ENCODE measurements at regions not wholly inside any gene's neighbourhood (a gene's known extent, or its start where the extent isn't known, plus 50 kb on each side); places are given as distances from the start of the nearest gene placed in this dataset.

DNA sequence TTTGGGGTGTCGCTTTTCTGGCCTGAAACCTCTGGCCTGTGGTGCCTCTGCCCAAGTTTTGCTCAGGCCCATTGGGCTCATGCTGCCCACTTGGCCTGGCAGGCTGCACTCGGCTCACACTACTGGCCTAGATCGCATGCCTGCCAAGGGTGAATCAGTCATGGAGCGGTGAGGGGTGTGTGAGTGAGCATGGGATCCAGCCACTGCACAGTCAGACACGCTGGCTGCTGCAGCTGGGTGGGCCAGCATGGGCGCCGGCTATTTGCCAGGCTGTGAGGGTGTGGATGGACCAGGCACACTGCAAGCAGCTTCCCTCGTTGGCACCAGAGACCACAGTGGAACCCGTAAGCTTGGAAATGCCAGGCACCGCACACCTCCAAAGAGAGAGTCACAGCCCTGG, 145.4 kb upstream of the CNR1 start:
- DNase-seq = no peak

DNA sequence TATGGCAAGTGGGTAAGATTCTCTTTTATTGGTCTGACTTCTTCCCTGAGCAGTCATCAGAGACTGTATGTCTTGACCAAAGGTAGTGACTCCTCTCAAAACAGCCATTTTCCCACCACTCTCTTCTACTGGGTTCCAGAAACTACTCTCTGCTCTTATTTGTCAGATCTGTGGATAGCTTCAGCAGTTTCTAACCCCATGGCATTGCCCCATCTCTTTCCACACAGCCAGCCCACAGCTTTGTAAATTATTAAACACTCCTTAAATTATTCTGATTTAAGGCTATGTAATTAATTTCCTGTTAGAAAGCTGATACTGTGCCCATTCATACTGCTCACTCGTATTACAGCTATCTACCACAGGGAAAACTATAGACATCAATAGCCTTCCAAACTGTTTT, 138.4 kb upstream of the CNR1 start:
- DNase-seq = no peak

DNA sequence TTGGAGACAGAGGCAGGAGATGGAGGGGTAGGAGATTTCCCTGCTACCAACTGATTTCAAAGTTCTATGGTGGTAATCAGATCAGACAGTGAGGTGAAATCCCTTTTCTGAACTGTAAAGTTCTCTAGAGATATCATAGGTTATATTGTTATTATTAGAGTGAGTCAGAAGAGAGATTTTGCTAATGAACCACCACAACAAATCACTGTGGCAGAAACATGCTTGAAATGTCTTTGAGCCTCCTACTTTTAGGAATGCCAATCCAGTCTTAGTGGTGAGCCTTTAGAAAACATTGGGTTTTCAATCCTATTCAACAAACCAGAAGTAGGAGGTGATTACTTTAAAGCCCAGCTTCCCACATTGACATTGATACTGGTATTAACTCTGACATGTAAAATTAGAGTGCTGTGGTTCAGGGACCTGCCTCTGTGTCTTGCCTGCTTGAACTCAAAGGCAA, 136.7 kb upstream of the CNR1 start:
- no peak for DNase-seq

DNA sequence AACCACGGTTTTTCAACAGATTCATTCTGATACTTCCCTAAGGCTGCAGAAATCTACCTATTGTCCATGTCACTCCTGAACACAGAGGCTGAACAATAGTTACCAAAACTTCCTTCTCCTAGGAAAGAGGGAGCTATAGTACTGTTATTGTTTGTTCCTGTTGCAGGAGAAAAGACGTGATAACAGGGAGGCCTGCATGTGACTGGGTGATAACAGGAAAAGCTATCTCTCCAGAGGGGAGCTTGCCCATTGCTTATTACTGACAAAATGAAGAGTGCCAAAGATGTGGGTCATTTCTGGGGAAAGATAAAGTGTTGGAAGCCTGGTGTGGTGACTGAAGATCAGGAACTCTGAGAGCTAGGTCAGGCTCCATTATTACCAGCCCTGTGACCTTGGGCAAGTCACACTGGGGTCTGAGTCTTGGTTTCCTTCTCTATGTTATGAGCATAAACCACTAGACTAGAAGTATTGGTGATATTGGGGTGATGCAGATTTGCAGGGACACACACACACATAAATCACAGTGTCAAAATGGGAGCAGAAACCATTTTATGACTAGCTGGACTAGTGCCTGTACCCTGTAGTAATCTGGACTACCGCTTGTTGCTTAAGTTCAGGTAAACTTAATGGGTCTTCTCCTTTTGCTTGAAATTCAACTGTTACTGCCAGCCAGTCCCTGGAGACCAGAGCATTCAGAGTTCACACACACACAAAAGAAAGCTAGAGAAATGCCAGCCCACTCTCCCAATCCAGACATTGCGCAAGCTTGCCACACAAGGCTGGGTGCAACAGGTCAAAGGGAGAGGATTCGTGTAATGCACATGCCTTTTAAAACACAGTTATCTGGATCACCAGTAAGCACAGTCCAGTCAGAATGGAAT, 136.0 kb upstream of the CNR1 start:
- DNase-seq = no peak

DNA sequence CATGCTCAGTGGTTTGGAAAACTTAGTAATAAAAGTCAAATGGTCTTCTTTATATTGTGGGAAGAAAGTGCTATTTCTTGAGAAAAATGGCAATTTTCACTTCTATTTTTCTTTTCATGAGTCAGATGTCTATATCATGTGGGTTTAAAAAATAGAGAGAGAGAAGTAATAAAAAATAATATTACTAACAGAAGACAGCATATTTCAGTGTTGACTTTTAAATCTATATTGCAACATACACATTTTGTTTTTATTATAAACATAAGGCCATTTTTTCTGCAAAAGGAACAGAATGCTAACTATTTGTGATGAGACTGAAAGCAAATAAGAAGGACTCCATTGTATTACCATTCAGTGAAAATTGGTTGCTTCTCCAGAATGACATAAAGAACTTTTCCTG, 135.1 kb upstream of the CNR1 start:
- no peak for DNase-seq

DNA sequence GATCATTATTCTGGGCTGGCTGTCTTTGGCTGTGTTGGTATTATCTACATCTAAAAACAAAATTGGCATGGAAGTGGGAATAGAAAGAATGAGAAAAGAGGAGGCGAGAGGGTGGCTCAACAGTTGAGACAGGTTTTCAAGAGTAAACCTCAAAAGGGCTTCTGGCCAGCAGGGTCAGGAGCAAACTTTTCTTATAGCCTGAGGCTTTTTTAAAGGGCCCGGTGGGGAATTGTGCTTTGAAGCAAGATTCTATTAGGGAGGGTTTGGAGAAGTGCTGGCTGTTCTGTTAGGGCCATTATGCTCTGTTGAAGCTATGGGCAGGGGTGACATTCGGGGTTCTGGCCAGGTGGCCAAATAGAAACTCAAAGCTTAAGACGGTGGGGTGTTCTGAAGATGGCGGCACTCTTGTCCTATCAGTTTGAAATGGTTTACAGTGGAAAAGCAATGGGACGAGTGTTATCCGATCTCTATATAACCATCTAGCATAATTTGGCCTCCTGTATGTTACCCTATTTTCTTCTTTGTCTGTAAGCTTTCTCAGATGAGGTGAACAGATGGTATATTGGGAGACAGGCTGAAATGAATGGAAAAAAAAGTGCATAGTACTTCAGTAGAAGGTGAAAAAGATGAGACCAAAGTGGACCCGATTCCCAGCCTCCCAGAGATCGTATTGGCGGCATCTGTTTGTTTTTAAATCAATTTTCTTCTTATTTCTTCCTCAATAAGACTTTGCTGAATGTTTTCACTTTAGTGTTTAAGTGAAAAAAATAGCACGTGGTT, 132.1 kb upstream of the CNR1 start:
- DNase-seq = no peak

DNA sequence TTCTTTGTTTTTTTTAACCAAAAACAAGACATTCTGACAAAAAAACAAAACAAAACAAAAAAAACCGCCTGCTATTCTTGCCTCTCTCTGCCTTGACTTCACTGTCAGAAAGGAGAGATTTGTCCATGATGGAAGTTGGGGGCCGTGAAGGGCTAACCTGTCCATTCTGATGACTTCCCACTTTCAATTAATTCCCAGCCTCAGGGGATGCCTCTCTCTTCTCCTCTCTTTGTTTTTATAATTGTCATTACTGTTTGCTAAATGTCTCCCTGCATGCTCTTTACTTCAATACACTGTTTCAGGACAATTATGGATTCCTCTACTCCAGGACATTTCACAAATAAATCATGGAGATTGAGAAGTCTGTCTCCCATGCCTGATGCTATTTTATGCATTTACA, 130.5 kb upstream of the CNR1 start:
- no peak for DNase-seq

DNA sequence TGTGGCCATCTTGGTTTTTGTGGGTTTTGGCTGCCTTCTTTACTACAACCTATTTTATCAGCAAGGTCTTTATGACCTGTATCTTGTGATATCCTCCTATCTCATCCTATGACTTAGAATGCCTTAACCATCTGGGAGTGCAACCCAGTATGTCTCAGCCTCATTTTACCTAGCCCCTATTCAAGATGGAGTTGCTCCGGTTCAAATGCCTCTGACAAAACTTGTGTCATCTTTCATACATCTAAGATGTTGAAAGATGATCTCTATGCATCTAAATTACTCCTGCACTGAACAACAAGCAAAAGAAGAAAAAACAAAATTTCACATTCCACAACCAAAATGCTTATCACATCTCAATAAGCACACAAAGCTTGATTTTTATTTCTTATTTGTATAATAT, 129.5 kb upstream of the CNR1 start:
- DNase-seq = no peak

DNA sequence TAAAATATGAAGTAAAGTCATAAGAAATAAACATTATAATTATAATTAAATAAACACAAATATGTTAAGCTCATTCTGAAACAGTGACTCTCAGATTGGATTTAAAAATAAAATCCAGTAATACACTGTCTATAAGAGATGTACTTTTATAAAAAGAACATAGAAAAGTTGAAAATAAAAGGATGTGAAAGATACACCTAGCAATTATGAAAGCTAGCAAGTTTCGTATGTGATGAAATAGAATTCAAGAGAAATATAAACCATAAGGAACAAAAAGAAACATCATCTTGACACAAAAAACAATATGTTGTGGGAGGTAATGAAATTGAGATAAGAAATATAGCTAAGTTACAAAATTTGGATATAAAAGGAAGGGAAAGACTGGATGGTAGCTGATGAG, 128.6 kb upstream of the CNR1 start:
- DNase-seq = no peak

DNA sequence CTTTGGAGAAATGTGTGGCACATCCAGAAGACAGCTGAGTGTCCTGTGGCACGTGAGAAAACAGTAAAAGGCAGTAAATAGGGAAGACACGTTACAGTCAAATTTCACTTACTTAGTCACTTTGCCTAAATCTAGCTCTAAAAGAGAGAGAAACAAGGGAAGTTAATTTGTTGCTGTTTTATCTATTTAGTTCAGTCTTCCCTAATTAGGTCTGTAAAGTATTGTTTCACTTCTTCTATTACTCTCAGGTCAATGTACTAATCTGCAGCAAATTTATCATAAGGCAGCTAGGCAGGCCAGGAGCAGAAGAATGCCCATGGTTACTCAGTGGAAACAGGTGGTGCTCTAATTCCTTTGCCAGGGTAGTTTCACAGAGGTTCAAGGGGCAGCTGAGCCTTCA, 124.3 kb upstream of the CNR1 start:
- DNase-seq = no peak

DNA sequence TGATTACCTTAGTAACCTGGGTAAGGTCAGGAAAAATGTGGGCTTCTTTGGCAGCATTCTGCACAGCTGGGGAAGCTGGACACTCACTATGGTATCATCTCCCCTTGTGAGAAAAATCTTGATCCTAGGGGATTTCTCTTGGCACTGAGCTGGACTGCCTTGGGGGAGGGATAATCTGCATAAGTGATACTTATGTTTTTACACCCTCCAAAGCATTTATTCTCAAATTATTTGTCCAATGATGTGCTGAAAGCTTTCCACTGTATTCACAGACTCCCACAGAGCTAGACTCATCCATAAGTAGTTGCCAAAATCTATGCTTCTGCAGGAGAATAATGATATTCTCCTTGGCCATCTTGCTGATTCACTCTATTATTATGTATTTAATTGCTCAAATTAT, 121.5 kb upstream of the CNR1 start:
- no peak for DNase-seq

DNA sequence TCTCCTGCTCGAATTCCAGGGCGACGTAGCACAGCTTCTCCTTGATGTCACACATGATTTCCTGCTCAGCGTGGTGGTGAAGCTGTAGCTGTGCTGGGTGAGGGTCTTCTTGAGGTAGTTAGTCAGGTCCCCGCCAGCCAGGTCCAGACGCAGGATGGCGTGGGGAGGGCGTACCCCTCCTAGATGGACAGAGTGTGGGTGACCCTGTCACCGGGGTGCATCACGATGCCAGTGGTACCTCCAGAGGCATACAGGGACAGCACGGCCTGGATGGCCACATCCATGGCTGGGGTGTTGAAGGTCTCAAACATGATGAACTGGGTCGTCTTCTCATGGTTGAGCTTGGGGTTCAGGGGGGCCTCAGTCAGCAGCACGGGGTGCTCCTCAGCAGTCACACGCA, 110.2 kb upstream of the CNR1 start:
- no peak for DNase-seq

DNA sequence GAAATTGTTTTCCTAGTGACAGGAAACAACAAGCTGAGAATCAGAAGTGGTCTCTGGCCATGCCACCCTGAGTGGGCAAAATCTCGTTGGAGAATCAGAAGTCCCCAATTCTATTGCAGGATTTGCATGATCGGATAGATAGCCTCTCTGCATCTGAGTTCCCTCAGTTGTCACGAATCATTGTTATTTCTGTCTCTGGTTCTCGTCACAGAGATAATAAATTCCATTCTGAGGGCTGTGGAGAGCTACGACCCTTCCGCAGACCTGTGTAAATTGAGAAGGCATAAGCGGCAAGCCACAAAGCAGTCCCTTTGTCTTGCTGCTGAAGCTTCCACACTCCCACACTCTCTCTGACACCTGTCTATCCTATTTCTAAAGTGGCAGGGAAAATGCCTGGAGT, 102.4 kb upstream of the CNR1 start:
- DNase-seq = no peak

DNA sequence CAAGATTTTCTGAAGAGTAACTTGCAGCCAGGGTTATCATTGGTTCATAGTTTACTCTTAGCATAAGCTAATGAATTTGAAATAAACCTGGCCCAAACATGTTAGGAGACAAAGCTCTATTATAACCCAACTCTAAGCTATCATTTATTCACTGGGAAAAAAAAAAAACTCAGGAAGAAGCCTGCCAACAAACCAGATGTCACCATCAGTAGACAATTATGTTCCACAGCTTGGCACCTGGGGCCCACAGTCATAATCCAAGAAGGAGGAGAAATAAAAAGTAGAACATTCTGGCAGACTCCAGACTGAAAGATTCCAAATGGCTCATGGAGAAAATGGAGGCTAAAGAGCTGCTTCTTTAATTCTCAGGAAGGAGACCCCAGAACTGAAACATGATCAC, 100.0 kb upstream of the CNR1 start:
- no peak for DNase-seq

DNA sequence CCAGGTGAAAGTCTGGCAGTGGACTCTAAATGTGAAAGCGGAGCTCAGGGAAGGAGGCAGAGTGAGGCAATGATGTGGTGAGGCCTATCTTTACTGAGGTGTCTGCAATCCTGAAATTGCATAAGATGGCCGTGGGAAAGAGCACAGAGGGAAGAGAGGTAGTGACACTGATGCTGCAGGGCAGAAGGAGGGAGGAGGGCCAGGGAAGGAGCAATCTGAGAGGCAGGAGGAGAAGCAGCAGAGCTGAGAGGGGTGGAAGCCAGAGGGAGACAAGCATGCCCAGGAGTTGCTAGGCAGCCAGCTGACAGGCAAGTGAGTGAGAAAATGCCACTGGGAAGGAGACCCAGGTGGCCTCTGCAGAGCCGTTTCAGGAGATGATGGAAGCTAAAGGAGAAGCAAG, 97.4 kb upstream of the CNR1 start:
- no peak for DNase-seq

DNA sequence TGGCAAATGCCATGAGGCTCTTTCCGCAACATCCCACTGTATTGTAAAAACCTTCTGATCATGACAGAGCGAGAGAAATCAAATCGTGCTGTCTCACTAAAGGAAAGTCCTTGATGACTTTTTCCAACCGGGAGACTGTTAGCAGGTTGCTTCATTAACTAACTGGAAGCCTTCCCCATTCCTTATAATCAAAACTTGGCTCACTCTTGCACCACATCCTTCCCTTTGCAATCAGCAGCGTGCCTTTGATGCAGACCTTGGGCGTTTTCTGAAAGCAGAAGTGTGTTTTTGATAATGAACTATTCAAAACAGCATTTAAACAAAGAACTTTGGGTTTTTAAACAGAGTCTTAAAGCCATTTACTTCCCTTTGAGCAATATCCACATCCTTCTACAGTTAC, 96.2 kb upstream of the CNR1 start:
- DNase-seq = no peak

DNA sequence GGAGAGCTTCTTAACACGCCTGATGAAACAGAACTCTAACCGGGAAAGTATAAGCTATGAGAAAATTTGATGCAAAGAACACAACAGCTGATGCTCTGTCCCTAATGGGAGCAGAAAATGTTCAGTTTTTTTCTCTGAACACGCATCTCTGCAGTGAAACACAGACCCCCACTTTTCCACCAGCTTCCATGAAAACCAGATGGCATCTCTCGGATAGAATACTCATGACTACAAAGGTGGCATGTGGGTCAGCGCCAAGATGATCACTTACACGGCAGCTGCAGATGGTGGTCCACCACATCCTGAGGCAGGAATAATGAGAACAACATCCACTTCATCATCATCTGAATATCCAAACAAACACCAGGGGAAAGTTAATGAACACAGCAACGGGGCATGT, 85.2 kb upstream of the CNR1 start:
- DNase-seq = no peak

DNA sequence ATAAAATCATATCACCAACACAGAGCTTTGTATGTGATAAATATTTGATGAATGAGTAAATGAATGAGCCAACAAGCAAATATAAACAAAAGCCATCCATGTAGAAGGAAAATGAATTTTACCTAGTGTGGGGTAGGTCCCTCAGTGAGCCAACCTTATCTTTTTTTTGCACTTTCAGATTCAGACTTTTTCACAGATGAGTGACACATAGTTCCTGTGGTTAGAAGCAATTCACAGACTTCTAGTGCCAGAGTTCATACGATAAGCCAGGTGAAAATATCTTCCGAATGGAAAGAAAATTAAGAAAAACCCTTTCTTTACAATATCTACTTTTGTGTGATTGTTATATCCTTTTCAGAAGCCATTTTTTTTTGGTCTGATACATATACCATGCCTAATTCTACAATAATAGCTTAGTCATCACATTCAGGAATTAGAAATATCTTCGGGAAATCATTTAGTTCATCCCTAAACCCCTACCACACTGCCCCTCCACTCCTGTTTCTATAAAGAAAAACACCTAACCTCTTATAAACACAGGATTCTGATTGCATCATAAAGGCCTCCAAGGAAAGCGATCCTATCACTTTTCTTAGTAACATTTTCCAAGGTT, 82.7 kb upstream of the CNR1 start:
- no peak for DNase-seq

DNA sequence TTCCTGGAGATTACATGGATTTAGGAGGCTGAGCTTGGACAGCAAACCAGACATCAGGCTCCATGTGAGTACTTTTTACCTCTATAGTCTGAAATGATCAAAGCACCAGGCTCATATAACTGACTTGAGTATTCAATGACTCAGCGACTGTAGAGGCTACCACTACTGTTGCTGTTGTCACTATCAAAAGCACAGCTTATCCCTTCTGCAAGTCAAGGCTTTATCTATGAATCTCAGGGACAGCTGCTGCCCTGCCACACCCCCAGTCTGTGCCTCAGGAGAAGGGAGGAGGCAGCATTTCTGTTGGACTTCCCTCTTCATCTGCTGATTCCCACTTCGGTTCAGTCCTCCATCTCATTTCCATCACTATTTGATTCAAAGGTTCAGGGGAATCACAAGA, 80.5 kb upstream of the CNR1 start:
- no peak for DNase-seq

DNA sequence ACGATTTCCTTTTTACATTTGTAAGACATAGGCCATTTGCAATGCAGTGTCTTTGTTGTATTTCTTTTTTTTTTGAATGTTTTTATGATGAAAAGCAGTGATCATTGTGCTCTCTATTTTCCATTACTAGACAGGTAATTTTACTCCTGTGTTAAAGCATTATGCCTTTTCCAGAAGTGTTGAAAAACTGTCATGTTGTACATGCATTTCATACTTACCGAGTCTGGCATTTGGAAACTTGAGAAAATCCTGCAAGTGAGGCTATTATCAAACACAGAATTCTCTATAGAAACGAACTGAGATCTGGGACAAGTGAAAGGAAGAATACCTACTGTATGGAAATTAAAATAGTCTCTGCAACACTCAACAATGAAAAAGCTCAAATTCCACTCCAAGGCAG, 78.6 kb upstream of the CNR1 start:
- no peak for DNase-seq

DNA sequence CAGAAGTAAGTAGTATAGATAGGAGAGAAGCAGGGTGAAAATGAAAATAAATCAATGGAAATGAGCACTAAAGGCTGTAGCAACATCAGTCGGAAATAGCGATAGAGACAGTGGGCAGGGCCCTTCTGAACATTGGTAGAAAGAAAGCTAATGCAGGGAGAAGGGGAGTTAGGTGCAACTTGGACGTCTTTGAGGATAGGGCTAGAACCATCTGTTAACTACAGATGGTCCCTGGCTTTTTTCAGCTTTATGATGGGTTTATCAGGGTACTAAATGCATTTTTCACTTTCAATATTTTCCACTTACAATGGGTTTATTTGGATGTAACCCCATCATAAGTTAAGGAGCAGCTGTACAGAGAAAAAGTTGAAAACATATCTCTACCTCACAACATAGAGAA, 72.8 kb upstream of the CNR1 start:
- DNase-seq = no peak

DNA sequence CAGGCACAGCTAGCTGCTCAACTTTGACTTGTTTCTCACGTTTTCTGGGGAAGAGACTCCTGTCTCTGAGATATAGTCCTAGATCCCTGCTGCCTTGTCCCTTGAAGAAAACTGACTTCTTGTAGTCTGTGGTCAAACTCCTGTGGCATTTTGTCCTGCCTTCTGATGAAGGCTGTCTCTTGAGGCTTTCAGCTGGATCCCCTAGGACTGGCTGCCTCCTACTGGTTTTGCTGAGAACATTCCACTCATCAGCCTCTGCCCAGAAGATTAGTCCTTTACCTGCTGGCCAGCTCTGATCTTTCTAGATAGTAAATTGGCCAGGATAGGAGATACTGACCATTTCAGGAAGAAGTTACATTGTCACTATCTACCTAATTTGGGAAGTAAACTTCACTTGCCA, 71.9 kb upstream of the CNR1 start:
- DNase-seq = no peak

DNA sequence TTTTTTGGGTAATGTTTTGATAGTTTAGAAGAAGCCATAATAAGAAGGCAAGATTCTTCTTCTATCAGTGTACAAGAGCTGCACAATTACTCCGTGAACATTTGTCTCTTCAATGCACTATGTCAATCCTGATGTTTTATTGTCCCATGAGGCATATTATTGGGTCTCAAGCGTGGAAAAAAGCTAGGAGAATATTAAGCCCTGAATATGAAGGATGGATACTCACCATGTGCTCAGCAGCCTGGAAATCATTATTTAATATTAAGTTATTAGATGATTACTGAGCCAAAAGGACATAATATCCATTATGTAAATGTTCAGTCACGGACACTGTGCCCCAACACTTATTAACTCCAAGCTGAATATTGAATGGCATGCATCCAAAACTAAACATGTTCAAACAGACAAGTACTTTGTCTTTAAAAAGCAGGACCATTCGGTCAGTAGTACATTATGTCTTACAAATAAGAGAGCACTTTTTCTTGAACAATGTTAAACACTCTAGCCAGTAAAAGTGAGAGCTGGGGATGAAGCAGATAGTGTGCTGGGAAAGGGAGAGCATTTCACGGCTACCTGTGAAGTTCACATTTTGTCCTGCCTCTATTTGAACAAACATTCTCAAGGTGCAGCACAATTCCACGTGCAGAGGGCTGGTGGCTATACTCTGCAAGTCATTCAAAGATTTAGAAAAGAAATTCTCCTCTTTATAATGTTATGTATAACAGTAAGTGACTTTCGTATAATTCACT, 70.6 kb upstream of the CNR1 start:
- no peak for DNase-seq

Data from hindlimb muscle (tissue), 1 donor.